Keratinocyte (primary cell): ENCODE measurements at regions not wholly inside any gene's neighbourhood (a gene's known extent, or its start where the extent isn't known, plus 50 kb on each side); places are given as distances from the start of the nearest gene placed in this dataset.

Source experiments
- CTCF ChIP-seq, 3 experiments: IDR thresholded peaks in 1 of 3; conservative IDR thresholded peaks in 1 of 3; optimal IDR thresholded peaks in 1 of 3; 2 replicates in 2 of 3; 3 replicates in 1 of 3; pipeline versions ENCODE3 to v1.5.1; 2011; ENCODE audit warnings: low read length in 3 of 3, mild to moderate bottlenecking in 3 of 3, moderate library complexity in 2 of 3, control low read depth in 1 of 3, inconsistent platforms in 1 of 3; ENCODE audit not compliant: insufficient read depth in 2 of 3; ENCODE audit errors: extremely low read depth in 1 of 3
- EZH2 ChIP-seq: IDR thresholded peaks from one replicate; pipeline ENCODE4 v1.6.1; 2012; ENCODE audit warnings: inconsistent platforms, mild to moderate bottlenecking, low read length, moderate library complexity

DNA sequence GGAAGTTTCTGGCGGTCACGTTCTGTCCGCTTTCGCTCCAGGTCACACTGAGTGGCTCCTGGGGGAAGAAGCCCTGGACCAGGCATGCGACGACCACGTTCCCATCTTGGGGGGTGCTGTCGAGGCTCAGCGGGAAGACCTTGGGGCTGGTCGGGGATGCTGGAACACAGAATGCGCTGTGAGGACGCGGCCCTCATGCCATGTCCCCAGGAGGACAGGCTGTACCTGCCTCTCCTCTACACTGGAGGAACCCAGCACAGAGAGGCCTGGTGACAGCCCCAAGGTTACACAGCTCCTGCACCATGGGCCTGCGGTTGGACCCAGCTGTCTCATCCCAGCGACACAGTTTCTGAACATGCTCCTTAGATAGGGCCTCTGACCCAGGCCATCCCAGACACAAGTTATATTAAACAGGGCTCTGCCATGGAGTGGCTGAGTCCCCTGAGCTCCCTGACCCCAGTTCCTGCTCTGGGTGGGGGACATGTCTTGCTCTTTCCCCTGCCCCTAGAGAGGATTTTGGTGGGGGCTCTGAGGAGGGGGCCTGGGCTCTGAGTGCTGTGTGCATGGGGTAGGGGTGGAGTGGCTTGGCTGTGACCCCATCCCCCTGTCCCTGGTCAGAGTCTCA lies 62.0 kb downstream of the TMEM121 start:
- TF ChIP-seq CTCF (optimal IDR thresholded peaks at IDR 0.05 in 1 of 3, IDR thresholded peaks at IDR 0.05 in 1 of 3, conservative IDR thresholded peaks at IDR 0.05 in 1 of 3; ENCODE audit: extremely low read depth in 1 of 3, insufficient read depth in 2 of 3, low read length in 3 of 3) (no peak), EZH2 (no peak)
